ENCODE measurements at regions not wholly inside any gene's neighbourhood (a gene's known extent, or its start where the extent isn't known, plus 50 kb on each side); places are given as distances from the start of the nearest gene placed in this dataset.

- Histone ChIP-seq H3K27me3 (no peaks in the 10 kb centered on the region), H3K4me1 (ENCODE audit: control insufficient read depth in 1 of 2, insufficient read depth in 1 of 2, low read depth in 1 of 2, low read length in 1 of 2) (no peaks in the 10 kb centered on the region), H3K27ac (no peak overlapping the region), H3K4me3 (ENCODE audit: low read depth in 1 of 2, low read length in 1 of 2) (no peak overlapping the region), H3K9me3 (no peaks in the 10 kb centered on the region), H3K36me3 (no peaks in the 10 kb centered on the region)
- TF ChIP-seq, protein P1, sequence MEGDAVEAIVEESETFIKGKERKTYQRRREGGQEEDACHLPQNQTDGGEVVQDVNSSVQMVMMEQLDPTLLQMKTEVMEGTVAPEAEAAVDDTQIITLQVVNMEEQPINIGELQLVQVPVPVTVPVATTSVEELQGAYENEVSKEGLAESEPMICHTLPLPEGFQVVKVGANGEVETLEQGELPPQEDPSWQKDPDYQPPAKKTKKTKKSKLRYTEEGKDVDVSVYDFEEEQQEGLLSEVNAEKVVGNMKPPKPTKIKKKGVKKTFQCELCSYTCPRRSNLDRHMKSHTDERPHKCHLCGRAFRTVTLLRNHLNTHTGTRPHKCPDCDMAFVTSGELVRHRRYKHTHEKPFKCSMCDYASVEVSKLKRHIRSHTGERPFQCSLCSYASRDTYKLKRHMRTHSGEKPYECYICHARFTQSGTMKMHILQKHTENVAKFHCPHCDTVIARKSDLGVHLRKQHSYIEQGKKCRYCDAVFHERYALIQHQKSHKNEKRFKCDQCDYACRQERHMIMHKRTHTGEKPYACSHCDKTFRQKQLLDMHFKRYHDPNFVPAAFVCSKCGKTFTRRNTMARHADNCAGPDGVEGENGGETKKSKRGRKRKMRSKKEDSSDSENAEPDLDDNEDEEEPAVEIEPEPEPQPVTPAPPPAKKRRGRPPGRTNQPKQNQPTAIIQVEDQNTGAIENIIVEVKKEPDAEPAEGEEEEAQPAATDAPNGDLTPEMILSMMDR (IDR thresholded peaks at IDR 0.05) = no peak
These were observed 274.7 kb downstream of the CETN3 start for GRCh38 chr5:90134892-90135291.

- H3K36me3 ChIP-seq = no peaks in the 10 kb centered on the region
- no peak overlapping the region for H3K27ac ChIP-seq
- no peaks in the 10 kb centered on the region for H3K9me3 ChIP-seq
- H3K4me1 ChIP-seq (ENCODE audit: control insufficient read depth in 1 of 2, insufficient read depth in 1 of 2, low read depth in 1 of 2, low read length in 1 of 2) = no peaks in the 10 kb centered on the region
- H3K4me3 ChIP-seq (ENCODE audit: low read depth in 1 of 2, low read length in 1 of 2) = no peak overlapping the region
- no peaks in the 10 kb centered on the region for H3K27me3 ChIP-seq
- TF ChIP-seq, protein P1 (IDR thresholded peaks at IDR 0.05) = no peak
These were observed 275.2 kb downstream of the CETN3 start for GRCh38 chr5:90134381-90134780.

GRCh38 chr5:90133941-90134340 lies 275.6 kb downstream of the CETN3 start:
- no peaks in the 10 kb centered on the region for H3K9me3 ChIP-seq
- no peaks in the 10 kb centered on the region for H3K27me3 ChIP-seq
- no peak overlapping the region for H3K4me3 ChIP-seq (ENCODE audit: low read depth in 1 of 2, low read length in 1 of 2)
- no peak overlapping the region for H3K27ac ChIP-seq
- TF ChIP-seq, protein P1 (IDR thresholded peaks at IDR 0.05) = no peak
- H3K36me3 ChIP-seq = no peaks in the 10 kb centered on the region
- H3K4me1 ChIP-seq (ENCODE audit: control insufficient read depth in 1 of 2, insufficient read depth in 1 of 2, low read depth in 1 of 2, low read length in 1 of 2) = no peaks in the 10 kb centered on the region

DNA sequence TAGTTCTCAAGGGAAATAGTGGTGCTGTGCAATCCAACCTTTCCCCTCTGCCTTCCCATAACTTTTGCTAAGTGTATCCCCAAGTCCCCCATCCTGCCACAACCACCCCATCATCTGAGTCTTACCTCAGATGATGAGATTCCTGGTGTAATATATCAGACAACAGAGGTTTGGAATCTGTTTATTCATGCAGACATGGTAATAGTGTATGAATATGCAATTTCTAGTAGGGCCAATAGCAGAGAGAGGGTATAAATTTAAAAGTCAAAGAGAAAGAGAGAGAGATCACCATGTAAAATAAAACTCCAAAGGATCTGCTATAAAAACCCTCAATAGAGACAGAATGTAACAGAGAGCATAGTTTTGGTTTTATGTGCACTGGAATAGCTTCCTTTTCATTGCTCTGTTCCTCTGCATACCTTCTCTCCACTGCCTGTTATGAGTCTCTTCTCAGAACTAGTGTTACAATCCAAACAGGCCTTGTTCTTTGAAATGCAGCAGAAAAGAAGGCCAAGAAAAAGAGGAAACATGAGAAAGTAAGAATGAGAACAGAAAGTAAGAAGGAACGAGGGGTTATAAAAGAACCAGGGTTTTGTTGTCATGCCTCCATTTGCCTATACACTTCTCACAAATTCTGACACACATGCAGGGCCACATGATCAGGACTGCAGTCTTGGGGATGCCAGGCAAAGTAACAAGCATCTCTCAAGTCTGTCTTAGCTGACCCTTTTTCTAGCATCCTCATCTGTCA lies 278.0 kb downstream of the CETN3 start:
- no peaks in the 10 kb centered on the region for H3K36me3 ChIP-seq
- H3K4me1 ChIP-seq (ENCODE audit: control insufficient read depth in 1 of 2, insufficient read depth in 1 of 2, low read depth in 1 of 2, low read length in 1 of 2) = no peaks in the 10 kb centered on the region
- TF ChIP-seq, protein P1 (IDR thresholded peaks at IDR 0.05) = no peak
- H3K4me3 ChIP-seq (ENCODE audit: low read depth in 1 of 2, low read length in 1 of 2) = no peak overlapping the region
- no peaks in the 10 kb centered on the region for H3K9me3 ChIP-seq
- no peak overlapping the region for H3K27ac ChIP-seq
- H3K27me3 ChIP-seq = no peaks in the 10 kb centered on the region

DNA sequence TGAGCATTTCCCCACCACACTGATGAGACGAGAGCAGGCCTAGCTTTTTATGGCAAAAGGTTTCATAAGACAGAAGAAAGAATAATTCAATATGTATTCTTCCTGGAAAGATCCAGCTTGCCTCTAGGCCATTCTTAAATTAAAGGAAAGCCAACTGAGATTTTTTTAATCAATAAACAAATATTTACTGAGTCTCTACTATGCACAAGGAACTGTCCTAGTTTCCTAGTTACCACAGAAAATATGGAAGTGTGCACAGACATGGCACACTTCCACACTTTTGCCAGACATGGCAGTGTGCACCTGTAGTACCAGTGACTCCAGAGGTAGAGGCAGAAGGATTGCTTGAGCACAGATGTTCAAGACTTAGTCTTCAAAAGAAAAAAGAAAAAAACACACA lies 281.0 kb downstream of the CETN3 start:
- Histone ChIP-seq H3K9me3 (no peaks in the 10 kb centered on the region), H3K27ac (no peak overlapping the region), H3K4me1 (ENCODE audit: control insufficient read depth in 1 of 2, insufficient read depth in 1 of 2, low read depth in 1 of 2, low read length in 1 of 2) (no peaks in the 10 kb centered on the region), H3K4me3 (ENCODE audit: low read depth in 1 of 2, low read length in 1 of 2) (no peak overlapping the region), H3K27me3 (no peaks in the 10 kb centered on the region), H3K36me3 (no peaks in the 10 kb centered on the region)
- TF ChIP-seq, protein P1 (IDR thresholded peaks at IDR 0.05) = no peak

Measured in neutrophil (primary cell).